ENCODE measurements at regions not wholly inside any gene's neighbourhood (a gene's known extent, or its start where the extent isn't known, plus 50 kb on each side); places are given as distances from the start of the nearest gene placed in this dataset.

DNA sequence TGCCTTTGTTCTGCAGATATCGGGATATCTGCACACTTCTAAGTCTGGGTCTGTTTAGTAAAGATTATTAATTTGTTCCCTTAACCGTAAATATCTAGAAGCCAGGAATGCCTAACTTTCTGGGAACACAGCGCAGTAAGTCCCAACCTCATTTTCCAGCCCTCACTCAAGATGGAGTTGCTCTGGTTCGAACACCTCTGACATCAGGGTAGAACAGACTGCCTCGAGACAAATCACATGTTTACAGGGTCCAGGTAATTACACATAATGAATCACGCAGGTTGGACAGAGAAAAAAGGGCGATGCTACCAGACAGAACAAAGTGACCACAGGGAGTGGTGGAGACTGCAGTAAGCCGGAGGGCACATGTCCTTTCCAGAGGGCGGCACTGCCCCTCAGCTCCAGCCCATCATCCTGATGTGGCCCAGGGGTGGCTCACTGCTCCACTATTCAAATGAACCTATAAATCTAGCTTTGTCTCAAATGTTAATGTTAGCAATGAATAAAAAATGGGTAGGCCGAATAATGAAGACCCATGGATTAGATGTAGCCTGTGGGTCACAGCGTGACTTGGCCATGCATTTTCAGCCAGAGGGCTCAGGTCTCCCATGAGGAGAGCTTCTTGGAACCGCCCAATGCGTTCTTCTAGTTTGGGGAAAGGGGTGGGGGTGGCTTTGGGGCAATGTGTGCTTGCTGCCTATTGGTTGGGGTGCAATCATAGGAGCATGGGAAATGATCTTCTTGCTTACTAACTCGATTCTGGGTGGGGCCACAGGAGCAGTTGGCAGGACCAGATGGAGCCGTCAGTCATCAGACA lies 159.0 kb upstream of the SFSWAP start:
- ChIA-PET POLR2A (no interaction called here), CTCF (ENCODE audit: low intra/inter-chr PET ratio) (no interaction called here)
- DNase-seq (ENCODE audit: extremely low read depth in 1 of 4, low spot score in 3 of 4) (no peak), FAIRE-seq (no peak), ATAC-seq (no peak)
- no peak overlapping the region for H3K27ac ChIP-seq (ENCODE audit: extremely low read depth, low read depth, low read length)
- peaks cover 3% of the 10 kb centered on the region; the same call in 1 of the 2 replicates for H4K20me1 ChIP-seq (replicated peaks; ENCODE audit: control insufficient read depth, insufficient read depth, low read length)
- in situ Hi-C loops (cut with MboI) (no loop called here), intact Hi-C loops (cut with micrococcal nuclease) (no loop called here)
- no peaks in the 10 kb centered on the region for H3K9me3 ChIP-seq (replicated peaks; ENCODE audit: control insufficient read depth, insufficient read depth, low read depth, low read length)
- no peak overlapping the region for H2AFZ ChIP-seq (ENCODE audit: low read depth, low read length)
- H3K4me1 ChIP-seq (replicated peaks in 1 of 2; ENCODE audit: control insufficient read depth in 2 of 2, insufficient read depth in 2 of 2, low read length in 2 of 2), result peaks cover 0 to 2% of the 10 kb centered on the region in 2 experiments; a peak in 2 of 5 replicates
- H3K9me1 ChIP-seq (ENCODE audit: control insufficient read depth, insufficient read depth, low read length), result no peaks in the 10 kb centered on the region
- H3K4me2 ChIP-seq (ENCODE audit: insufficient read depth, low read length), result no peak overlapping the region
- H3K4me3 ChIP-seq, result no peak overlapping the region
- 2% methylated on average over 15 of the region's 15 CpGs for WGBS (ENCODE audit: insufficient coverage, low coverage, missing lambda C conversion rate)
- H3K27me3 ChIP-seq (ENCODE audit: control insufficient read depth in 2 of 2, insufficient read depth in 2 of 2, low read length in 2 of 2), result peaks cover 12 to 43% of the 10 kb centered on the region in 2 experiments
- BruUV-seq (replicated peaks), result no TSS peak
- no peak overlapping the region for H3K9ac ChIP-seq (ENCODE audit: insufficient read depth in 1 of 2, low read depth in 2 of 2, low read length in 2 of 2)
- H3K36me3 ChIP-seq (ENCODE audit: control insufficient read depth, insufficient read depth, low read length), result no peaks in the 10 kb centered on the region
- no peaks in the 10 kb centered on the region for H3K79me2 ChIP-seq (ENCODE audit: control insufficient read depth, insufficient read depth, low read length)
- TF ChIP-seq NR4A1 (CRISPR knock-in tag; IDR thresholded peaks at IDR 0.05) (no peak), NR4A1 (tag; IDR thresholded peaks at IDR 0.05) (peak; percentile 83), ZNF449 (CRISPR knock-in tag; IDR thresholded peaks at IDR 0.05) (peak; percentile 88), PTRF (tag; IDR thresholded peaks at IDR 0.05) (peak; percentile 75; the same call in 1 of the 2 replicates), TEAD1 (CRISPR knock-in tag; IDR thresholded peaks at IDR 0.05) (0 out of 4 replicates have a peak, but pooled peaks of 1 of the 2 experiments have one; percentile 36), OTX1 (CRISPR knock-in tag; IDR thresholded peaks at IDR 0.05) (peak; percentile 45; the same call in 1 of the 2 replicates), ZNF197 (CRISPR knock-in tag; IDR thresholded peaks at IDR 0.05; ENCODE audit: low read depth) (no peak), HMGN3 (IDR thresholded peaks at IDR 0.05; ENCODE audit: borderline replicate concordance, extremely low read depth, insufficient read length, low read depth, low read length) (no peak), ZNF583 (CRISPR knock-in tag; IDR thresholded peaks at IDR 0.05) (peak; percentile 82; the same call in 1 of the 2 replicates), ZNF668 (CRISPR knock-in tag; IDR thresholded peaks at IDR 0.05) (peak; percentile 79; the same call in 1 of the 2 replicates), MEF2D (tag; conservative IDR thresholded peaks at IDR 0.05; ENCODE audit: low read depth) (peak; percentile 38; the same call in 1 of the 2 replicates), PURB (CRISPR knock-in tag; IDR thresholded peaks at IDR 0.05; ENCODE audit: low read depth) (no peak), CREB3 (tag; conservative IDR thresholded peaks at IDR 0.05; ENCODE audit: low read depth) (peak; percentile 91)
- TF ChIP-seq, protein P1, sequence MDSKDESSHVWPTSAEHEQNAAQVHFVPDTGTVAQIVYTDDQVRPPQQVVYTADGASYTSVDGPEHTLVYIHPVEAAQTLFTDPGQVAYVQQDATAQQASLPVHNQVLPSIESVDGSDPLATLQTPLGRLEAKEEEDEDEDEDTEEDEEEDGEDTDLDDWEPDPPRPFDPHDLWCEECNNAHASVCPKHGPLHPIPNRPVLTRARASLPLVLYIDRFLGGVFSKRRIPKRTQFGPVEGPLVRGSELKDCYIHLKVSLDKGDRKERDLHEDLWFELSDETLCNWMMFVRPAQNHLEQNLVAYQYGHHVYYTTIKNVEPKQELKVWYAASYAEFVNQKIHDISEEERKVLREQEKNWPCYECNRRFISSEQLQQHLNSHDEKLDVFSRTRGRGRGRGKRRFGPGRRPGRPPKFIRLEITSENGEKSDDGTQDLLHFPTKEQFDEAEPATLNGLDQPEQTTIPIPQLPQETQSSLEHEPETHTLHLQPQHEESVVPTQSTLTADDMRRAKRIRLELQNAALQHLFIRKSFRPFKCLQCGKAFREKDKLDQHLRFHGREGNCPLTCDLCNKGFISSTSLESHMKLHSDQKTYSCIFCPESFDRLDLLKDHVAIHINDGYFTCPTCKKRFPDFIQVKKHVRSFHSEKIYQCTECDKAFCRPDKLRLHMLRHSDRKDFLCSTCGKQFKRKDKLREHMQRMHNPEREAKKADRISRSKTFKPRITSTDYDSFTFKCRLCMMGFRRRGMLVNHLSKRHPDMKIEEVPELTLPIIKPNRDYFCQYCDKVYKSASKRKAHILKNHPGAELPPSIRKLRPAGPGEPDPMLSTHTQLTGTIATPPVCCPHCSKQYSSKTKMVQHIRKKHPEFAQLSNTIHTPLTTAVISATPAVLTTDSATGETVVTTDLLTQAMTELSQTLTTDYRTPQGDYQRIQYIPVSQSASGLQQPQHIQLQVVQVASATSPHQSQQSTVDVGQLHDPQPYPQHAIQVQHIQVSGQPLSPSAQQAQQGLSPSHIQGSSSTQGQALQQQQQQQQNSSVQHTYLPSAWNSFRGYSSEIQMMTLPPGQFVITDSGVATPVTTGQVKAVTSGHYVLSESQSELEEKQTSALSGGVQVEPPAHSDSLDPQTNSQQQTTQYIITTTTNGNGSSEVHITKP (IDR thresholded peaks at IDR 0.05; ENCODE audit: partially characterized antibody), result peak; percentile 83
